Amniotic epithelial cell (primary cell): ENCODE measurements at regions not wholly inside any gene's neighbourhood (a gene's known extent, or its start where the extent isn't known, plus 50 kb on each side); places are given as distances from the start of the nearest gene placed in this dataset.

Experiments
- DNase-seq: peaks from one replicate; pipeline ENCODE4 v3.0.0-alpha.2; 2010; ENCODE audit warnings: low read depth

DNA sequence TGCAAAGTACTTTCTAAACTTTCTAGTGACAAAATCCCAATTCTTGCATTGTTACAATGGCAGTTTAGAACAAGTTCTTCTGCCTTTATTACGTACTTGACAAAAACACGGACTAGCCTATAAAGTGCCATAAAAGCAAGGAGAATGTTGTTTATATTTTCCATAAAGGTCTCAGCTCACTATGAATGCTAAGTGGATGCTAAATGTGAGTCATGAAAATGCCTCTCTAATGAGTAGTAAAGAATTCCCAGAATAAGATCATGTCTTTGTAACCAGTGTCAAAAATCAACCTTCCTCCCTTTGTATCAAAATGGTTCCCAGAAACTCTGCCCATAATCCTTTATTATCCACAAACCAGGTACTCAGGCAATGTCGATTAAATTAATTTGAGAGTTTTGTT lies 539.8 kb upstream of the SLIT2 start:
- DNase-seq, result peak; percentile 74

DNA sequence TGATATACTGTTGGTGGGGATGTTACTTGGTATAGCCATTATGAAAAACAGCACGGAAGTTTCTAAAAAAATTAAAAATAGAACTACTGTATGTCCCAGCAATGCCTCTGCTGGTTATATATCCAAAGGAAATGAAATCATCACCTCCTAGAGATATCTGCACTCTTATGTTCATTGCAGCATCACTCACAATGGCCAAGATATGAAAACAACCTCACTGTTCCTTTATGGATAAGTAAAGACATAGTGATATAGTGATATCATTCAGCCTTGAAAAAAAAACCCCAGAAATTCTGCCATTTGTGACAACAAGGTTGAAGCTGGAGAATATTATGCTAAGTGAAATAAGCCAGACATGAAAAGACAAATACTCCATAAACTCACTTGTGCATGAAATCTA lies 543.8 kb upstream of the SLIT2 start:
- peak; percentile 39 for DNase-seq

DNA sequence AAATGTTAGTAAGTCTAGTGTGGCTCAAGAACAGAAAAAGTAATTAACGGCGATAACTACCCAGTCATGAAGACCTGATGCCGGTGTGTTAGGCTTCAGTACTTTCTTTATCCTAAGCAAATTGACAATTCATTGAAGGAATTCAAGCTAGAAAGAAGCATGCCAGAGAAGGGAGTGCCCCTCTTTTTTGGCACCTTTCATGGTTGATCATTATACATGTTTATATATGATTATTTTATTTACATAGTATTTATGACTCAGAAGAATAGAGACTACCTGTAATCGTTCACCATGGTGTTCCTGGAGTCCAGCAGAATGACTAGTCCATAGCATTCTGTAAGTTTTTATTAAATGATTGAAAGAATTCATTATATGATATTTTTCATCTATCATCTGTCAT lies 548.3 kb upstream of the SLIT2 start:
- no peak for DNase-seq

DNA sequence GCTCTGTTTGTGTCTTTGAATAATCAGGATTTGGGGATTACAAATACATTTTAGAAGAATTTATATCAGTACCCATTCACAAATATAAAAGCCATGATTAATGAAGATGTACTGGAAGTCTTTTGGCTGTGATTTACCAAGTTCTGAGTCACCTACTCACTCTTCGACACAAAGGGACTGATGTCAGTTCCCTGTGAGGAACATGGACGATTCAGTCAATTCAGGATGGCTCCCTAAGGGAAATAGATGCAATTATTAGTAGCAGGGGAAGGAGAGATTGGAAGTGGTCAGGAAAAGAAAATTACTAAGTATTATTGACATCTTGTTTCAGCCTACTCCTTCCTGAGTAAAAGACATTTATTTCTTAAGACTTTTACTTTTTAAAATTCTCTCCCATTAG lies 550.7 kb upstream of the SLIT2 start:
- no peak for DNase-seq

DNA sequence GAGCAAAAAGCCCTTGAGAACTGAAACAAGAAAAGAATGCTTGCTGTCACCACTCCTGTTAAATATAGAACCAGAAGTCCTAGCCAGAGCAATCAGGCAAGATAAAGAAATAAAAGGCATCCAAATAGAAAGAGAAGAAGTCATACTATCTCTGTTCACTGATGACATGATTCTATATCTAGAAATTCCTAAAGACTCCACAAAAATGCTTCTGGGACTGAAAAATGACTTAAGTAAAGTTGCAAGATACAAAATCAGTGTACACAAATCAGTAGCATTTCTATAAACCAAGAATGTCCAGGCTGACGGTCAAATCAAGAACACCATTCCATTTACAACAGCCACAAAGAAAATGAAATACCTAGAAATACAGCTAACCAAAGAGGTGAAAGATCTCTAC lies 552.7 kb upstream of the SLIT2 start:
- peak; percentile 5 for DNase-seq

DNA sequence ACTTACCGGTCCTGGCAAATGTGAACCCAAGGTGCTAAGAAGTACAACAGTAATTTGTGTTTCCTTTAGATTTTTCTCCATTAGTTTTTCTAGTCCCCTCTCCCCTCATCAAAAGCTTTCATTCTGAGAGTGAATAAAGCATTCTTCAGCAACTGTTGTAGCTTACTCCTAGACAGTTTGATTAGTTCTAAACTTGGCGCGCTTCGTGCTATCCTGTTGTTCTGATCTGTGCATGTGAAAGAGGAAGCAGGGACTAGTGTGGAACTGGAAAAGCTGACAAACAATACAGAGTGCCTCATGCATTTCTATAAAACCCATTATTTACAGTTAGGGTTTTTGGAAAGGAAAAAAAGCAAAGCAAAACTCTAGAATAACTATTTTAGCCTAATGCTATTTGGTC lies 556.9 kb upstream of the SLIT2 start:
- no peak for DNase-seq

DNA sequence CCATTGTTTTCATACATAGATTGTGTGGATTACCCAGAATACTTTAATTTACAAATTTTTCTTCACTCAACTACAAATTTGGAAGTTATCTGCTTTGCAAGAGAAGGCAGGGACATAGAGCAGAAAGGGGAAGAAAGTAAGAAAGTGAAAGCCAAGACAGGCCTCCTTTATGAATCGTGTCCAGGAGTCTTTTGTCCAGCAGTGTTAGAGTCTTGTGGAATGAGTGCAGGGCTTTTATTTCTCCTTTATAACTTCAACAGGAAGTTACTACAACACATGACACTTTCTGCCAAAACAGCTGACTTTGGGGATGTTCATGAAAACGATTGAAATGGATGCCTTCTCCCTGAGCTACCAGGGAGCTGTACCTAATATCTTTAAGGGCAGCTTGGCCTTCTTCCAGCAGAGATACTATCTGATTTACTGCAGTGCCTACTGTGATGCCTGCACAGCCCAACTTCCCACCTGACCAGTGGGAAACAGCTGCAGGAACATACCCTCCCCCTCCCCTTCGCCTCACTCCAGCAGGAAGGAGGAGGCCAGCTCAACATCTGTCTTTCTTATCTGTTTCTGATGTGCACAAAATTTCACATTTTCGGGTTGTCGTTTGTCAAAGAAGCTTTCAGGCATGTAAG lies 557.7 kb upstream of the SLIT2 start:
- DNase-seq, result peak; percentile 27

DNA sequence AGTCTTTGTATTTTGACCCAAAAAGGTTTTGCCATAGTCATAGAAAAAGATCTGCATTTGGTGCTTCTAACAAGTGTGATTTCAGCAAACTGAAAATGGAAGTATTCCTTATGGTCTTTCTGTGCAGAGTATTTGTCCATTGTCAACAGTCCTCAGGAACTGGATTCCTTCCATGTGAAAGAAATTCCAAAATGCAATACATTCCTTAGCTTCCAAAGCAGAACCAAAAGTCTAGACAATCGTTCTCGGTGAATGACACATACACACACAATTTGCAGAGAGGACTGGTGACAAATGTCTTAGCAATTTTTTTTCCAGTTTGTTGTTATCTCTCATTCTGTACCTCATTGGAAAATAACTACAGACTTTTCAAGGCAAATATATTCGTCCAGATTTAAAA lies 562.2 kb upstream of the SLIT2 start:
- peak; percentile 62 for DNase-seq

DNA sequence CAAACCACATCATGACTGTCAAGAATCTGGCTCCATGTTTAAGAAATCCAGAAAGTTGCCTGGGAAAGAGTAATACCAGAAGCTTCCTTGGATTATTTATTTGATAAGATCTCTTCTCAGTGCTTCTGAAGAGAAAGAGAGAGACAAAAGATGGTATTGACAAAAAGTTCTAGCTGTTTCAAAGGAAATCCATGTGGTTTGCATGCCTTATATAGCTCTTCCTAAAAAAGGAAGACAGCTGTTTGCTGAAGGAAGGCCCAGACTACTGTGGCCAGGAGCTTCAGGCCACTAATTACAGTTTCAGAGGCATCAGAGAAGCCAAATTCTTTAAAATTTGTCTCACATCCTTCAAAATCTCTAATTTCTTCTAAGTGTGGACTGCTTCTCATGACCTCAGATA lies 565.2 kb upstream of the SLIT2 start:
- DNase-seq, result no peak

DNA sequence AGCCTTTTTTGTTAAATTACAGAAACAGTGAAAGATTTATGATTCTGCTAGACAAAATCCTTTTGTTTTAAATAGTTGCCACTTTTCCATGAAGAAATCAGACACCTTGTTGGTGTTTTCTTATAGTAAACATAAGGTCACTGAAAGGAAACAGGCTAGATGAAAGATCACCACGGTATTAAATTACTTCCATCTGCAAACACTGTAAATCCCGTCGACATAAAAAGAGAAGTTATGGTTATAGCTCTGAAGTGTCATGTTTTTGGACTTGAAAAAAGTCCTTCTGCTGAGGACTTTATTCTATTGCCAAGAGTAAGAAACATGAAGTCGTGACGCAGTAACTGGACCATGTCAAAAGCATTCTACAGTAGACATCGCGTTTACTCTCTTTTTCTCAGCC lies 567.6 kb upstream of the SLIT2 start:
- no peak for DNase-seq

DNA sequence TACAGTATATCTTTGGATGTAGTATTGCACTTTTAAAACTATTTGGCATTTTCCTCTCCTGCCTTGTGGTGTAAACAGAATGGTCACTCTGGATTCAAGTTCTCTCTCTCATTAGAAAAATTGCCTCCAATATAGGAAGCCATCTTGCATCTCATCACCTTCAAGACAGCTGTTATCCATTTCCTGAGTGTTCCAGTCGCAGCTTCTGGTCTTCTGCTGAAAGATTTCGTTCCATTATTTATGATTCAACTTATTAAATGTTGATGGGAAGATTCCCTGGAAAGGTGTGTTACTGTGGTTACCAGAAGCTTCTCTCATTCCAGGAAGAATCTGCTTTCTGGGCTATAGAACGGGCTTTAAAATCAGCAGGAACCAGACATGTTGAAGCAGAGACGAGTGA lies 568.3 kb upstream of the SLIT2 start:
- no peak for DNase-seq

DNA sequence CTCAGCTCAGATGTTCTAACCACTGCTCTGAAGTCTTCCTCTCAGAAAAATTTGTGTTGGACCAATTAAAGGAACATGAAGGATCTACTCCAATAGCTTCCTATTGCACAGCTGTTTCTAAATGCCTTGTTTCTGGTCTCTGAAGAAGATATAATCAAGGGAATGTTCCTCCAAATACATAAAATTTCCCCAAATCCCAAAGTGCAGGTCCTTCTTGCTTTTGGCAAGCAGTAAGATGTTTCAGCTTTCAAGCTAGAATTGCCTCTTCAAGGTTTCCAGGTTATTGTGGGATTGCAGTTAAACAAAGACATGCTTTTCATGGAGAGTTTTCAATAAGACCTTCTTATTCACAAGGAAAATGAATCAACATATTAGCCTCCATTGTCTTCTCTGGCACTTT lies 574.5 kb upstream of the SLIT2 start:
- DNase-seq, result no peak

DNA sequence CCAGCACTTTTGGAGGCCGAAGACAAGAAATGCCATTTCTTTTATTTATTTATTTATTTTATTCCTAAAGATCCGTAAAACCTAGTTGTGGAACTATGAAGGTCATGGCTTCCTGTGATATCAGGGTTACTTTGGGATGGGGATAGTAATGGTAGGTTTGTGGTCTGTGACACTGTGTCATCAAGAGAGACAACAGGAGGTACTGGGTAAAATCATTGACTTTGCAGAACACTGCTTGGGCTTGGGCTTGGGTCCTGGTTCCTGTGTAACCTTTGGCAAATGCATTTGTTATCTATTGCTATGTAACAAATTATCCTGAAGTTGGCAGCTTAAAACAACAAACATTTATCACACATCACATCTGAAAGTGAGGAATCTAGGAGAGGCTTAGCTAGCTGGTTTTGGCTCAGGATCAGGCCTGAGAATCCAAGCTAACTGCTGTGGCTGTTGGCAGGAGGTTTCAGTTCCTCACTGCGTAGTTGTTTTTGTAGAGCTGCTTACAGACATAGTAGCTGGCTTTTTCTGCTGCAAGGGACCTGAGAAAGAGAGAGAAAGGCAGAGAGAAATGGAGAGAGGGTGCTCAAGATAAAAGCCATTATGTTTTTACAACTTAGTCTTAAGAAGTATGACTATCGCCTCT lies 576.4 kb upstream of the SLIT2 start:
- DNase-seq, result peak; percentile 55

DNA sequence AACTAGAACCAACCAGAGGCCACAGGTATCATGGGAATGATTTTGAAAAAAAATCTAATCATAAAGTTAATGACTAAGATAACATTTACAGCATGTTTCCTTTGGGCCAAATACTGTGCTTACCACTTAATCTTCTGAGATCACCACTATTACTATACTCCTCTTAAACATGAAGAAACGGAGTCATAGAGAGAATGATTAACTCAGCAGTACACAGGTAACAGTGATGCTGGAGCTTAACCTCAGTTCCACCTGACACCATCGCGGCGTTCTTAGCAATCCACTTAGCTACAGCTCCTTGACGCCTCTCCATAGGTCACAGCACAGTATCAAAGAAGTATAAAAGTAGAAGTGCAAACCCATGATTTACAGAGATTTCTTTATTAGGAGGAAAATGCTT lies 592.6 kb upstream of the SLIT2 start:
- no peak for DNase-seq

DNA sequence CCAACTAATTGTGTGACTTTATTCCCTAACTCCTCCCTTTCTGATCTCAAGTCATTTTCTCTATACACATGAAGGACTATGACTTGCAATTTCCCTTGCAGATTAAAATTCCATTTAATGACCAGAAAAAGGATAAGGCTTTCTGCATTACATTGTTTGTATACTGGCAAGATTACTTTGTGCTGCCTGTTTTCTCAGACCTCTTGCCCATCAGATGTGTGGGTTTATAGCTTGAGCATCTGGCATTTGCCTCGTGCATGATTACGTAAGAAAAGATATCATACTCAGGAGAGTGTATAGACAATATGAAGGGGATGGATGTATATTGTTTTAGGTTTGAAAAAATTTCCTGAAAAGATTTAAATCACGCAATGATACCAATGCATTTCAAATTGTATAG lies 593.8 kb upstream of the SLIT2 start:
- peak; percentile 57 for DNase-seq

DNA sequence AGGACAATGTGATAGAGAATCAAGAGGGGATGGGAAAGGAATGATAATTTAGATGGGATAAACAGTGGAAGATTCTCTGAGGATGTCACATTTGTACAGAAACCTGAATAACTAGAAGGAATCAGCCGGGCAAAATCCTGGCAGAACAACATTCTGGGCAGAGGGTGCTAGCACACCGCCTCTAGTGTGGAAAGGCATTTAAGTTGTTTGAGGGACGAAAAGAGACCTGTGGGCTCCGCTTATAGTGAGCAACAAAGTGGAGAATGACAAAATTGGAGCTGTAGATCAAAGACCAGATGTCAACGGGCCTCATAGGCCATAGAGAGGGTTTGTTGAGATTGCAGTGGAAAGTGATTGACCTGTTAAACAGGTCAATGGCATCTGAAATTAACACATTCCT lies 596.0 kb upstream of the SLIT2 start:
- no peak for DNase-seq

DNA sequence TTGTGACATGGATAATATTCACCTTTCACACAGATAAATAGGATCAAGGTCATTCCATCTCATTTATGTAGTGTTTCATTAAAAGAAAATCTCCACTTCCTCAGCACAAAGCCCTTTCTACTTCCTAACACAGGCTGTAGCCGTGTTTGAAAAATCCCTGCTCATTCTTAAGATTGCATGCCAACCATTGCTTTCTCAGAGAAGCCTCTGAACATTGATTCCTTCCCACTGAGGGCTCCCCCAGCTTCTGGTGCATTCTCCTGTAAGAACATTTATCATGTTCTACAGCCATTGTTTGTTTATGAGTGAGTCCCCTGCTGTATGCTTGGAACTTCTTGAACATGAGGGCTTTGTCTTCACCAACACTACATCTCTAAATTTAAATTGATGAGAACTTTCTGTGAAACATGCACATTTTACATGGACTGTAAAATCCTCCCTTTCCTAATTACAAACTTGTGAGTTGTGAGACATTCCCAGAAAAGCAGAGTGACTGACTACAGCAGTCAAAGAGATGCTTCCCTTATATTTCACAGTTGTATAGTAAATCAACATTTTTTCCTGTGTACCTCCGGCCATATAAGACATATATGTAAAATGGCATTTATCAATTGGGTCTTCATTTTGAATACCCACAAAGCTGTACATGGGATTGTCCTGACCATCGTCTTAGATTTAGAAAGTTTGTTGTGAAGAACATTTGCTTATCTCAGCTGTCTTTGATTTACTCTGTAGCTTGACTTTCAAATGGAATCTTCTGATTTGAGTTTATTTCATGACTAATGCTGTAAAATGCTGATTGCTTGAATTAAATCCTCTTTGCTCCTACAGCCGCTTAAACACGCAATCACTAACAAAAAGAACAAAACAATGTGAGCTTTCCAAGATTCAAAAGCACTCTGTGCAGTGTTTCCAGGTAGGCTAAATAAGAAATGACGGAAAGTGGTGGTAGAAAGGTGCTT lies 600.5 kb upstream of the SLIT2 start:
- peak; percentile 12 for DNase-seq

DNA sequence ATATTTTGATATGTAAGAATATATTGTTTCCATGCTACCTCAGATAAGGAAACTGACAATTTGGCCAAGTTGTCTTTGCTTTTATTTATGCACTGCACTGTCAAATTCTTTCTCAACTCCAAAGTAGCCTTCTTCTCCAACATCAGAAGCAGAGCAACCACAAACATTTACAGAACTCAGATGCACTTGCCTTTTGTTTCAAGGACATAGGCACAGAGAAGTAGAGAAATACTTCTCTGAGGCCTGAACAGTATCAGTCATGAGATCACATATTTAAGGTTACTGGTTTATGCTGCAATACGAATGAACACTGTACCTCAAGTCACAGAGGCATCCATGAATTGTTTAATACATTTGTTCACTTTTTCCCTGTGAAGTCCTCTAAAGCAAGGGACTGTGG lies 606.1 kb upstream of the SLIT2 start:
- DNase-seq, result peak; percentile 52

DNA sequence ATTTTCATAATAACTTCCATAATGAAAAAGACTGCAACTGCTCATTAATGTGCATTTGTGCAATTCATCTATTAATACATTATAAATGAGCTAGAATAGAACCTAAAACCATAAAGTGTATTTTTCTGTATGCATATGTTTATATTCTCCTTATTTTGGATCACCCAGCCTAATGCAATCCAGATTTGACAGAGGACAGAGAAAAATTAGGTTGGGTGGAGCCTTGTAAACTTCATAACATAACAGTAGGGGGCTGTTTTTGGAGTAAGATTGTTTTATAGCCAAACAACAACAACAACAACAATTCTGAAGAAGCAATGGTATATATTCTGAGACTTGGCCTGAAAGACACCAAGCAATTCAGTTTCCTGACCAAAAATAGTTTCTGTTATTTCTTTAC lies 615.3 kb upstream of the SLIT2 start:
- no peak for DNase-seq

DNA sequence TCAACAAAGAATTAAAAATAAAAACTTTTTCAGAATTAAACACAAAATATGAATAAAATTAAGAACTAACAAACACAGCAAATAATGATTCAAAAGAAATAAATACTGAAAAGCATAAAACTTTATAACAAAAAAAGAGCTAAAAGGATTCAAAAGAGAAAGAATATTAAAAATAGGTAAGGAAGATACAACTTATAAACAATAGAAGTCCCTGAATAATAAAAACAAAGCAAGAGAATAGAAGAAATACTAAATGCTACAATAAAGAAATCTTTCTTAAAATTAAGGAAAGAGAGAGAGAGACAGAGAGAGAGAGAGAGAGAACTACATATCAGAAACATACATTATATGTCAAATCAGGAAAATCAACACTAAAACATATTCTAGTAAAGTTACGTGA lies 619.9 kb upstream of the SLIT2 start:
- no peak for DNase-seq

DNA sequence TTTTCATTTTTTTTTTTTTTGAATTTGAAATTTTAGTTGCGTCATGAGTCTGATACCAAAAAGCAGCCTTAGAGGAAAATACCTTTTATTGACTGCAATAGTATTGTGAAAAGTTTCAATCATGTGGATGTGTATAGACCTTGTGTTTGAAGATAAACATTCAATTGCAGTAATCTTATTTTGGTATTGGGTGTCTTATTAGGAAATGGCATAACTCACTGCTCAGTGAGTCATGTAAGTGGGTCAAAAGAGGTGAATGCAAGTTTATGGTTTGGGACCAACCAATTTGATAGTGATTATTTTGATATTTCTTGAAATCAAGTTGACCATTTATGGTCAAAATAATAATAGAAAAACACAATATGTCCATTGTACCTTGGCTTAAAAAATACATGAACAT lies 627.8 kb upstream of the SLIT2 start:
- DNase-seq, result peak; percentile 12

DNA sequence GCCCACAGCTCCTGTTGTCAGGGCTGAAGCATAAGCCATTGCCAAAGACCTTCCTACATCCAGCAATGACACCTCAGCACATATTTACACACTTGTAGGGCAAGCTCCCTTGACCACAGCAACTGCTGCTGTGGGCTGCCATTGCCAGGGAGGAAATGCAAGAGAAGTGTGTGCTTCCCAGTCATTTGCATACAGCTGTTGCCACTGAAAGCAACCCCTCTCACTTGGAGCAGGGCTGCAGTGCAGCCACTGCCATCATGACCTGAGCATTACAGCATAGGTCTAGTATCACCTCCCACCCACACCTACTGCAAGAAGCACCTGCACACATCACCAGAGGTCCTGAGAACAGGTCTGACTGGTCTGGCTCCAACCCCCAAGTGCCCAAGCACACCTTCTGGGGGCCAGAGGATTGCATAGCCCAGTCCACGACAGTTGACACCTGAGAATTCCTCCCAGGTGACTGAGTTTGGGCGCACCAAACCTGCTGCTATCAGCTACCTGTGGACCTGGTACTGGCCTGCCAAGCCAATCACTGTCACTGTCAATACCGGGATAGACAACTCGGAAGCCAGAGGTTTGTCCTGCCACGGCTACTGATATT lies 636.5 kb upstream of the SLIT2 start:
- no peak for DNase-seq

DNA sequence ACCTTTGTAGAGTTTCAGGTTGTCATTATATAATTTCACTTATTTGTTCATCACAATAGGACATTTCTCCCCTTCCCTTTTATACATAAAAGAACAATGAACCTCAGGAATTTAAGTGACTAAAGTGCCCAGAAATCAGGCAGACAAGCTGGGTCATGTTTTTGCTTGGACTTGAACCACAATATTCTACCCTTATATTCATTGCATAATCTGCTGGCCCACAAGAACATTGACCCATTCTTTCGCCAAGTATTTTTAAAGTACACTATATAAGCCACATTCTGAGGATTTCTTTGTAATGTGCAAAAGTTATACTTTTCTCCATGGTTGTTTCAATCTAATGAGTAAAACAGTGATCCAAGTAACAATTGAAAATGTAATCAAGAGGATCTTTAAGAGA lies 637.5 kb upstream of the SLIT2 start:
- no peak for DNase-seq
